GM23338 (cell line): ENCODE measurements at regions not wholly inside any gene's neighbourhood (a gene's known extent, or its start where the extent isn't known, plus 50 kb on each side); places are given as distances from the start of the nearest gene placed in this dataset.

Experiments
- CTCF ChIP-seq, 2 experiments: fragments of 200-600 bp in 1 of 2; sonication (generic) in 1 of 2; conservative IDR thresholded peaks; 2 replicates each; pipeline versions ENCODE4 v1.5.1 to v1.6.1; 2016 to 2017; ENCODE audit warnings: antibody characterized with exemption in 2 of 2, low read depth in 2 of 2, mild to moderate bottlenecking in 2 of 2, moderate library complexity in 1 of 2
- JUNB ChIP-seq: IDR thresholded peaks from one replicate; pipeline ENCODE4 v1.6.1; 2016; ENCODE audit warnings: antibody characterized with exemption; ENCODE audit not compliant: unreplicated experiment
- POLR2AphosphoS5 ChIP-seq: IDR thresholded peaks from 2 replicates; pipeline ENCODE4 v1.6.1; 2016; ENCODE audit warnings: antibody characterized with exemption, low read depth
- REST ChIP-seq: IDR thresholded peaks from one replicate; pipeline ENCODE4 v1.6.1; 2018; ENCODE audit warnings: antibody characterized with exemption; ENCODE audit not compliant: unreplicated experiment
- ZNF462 ChIP-seq: fragments of 250-450 bp; sonication (Bioruptor Pico); IDR thresholded peaks from 2 replicates; pipeline ENCODE4 v1.5.0; 2020; ENCODE audit warnings: mild to moderate bottlenecking, moderate library complexity

GRCh38 chr4:126007142-126007541 lies 692.4 kb downstream of the FAT4 start (continued):
- TF ChIP-seq ZNF462 (CRISPR knock-in tag) (no peak), JUNB (no peak), REST (no peak), CTCF (conservative IDR thresholded peaks at IDR 0.05; ENCODE audit: low read depth in 2 of 2) (no peak), POLR2AphosphoS5 (no peak)
